ENCODE measurements at regions not wholly inside any gene's neighbourhood (a gene's known extent, or its start where the extent isn't known, plus 50 kb on each side); places are given as distances from the start of the nearest gene placed in this dataset.

DNA sequence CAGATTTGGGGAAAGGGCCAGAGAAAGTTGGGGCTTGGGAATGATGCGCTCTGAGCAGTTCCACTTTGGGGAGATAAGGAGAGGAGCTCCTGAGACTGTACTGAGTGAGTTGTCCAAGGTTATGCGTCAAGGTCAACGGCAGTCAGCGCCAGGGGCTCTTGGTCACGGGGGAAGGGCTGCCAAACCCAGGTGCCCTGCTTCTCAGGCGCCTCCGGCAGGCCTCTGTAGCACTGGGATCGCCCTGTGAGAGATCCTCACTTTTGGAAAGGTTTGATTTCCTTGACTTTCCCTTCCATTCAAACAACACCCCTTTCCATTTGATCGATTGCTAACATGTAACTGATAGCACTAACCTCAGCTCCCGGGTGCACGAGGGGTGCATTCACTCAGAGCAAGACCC lies 136.5 kb upstream of the SOX11 start:
- no TSS peak for BruUV-seq (replicated peaks)

DNA sequence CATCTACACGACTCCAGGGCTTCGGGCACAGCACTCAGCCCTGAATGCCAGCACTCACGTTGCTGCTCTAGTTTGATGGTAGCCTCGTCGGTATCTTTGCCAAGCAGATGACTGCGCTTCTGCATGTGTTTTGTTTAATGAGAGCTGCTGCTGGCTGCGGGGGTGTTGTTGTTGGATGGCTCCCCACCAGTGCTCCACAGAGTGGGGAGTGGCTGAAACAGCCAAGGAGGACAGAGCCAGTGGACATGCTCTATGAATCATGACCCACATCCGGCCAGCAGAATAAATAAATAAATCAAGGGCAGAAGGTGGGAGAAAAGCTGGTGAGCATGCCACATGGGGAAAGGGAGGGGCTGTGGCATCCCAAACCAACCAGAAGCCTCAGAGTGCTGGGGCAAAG lies 131.2 kb upstream of the SOX11 start:
- Histone ChIP-seq H3K4me3 (no peak overlapping the region), H3K9me3 (ENCODE audit: insufficient read depth, low read depth) (no peaks in the 10 kb centered on the region), H3K27me3 (ENCODE audit: insufficient read depth, low read depth) (peaks cover 10% of the 10 kb centered on the region; the same call in 1 of the 2 replicates), H3F3A (ENCODE audit: insufficient read depth, low read depth) (no peaks in the 10 kb centered on the region), H3K79me2 (ENCODE audit: low read depth) (no peaks in the 10 kb centered on the region), H3K9me2 (ENCODE audit: insufficient read depth) (no peaks in the 10 kb centered on the region), H3K36me3 (ENCODE audit: low read depth) (no peaks in the 10 kb centered on the region), H3K4me1 (replicated peaks; ENCODE audit: insufficient read depth) (no peaks in the 10 kb centered on the region), H4K20me1 (ENCODE audit: insufficient read depth) (no peaks in the 10 kb centered on the region), H3K4me2 (no peak overlapping the region), H2AFZ (no peak overlapping the region), H3K27ac (no peak overlapping the region)
- intact Hi-C loops (cut with micrococcal nuclease; ENCODE audit: unreplicated experiment) = no loop called here
- ChIA-PET CTCF (no interaction called here), POLR2A (ENCODE audit: unreplicated experiment) (no interaction called here)
- no peak for DNase-seq
- TF ChIP-seq, protein P1, sequence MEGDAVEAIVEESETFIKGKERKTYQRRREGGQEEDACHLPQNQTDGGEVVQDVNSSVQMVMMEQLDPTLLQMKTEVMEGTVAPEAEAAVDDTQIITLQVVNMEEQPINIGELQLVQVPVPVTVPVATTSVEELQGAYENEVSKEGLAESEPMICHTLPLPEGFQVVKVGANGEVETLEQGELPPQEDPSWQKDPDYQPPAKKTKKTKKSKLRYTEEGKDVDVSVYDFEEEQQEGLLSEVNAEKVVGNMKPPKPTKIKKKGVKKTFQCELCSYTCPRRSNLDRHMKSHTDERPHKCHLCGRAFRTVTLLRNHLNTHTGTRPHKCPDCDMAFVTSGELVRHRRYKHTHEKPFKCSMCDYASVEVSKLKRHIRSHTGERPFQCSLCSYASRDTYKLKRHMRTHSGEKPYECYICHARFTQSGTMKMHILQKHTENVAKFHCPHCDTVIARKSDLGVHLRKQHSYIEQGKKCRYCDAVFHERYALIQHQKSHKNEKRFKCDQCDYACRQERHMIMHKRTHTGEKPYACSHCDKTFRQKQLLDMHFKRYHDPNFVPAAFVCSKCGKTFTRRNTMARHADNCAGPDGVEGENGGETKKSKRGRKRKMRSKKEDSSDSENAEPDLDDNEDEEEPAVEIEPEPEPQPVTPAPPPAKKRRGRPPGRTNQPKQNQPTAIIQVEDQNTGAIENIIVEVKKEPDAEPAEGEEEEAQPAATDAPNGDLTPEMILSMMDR (conservative IDR thresholded peaks at IDR 0.05) = no peak
- no peak for TF ChIP-seq EZH2 (IDR thresholded peaks at IDR 0.05; ENCODE audit: low read depth)
- BruUV-seq (replicated peaks) = no TSS peak

More for the DNA sequence above, 136.5 kb upstream of the SOX11 start:
- Histone ChIP-seq H3K79me2 (ENCODE audit: low read depth) (no peaks in the 10 kb centered on the region), H3K4me1 (replicated peaks; ENCODE audit: insufficient read depth) (no peaks in the 10 kb centered on the region), H3F3A (ENCODE audit: insufficient read depth, low read depth) (no peaks in the 10 kb centered on the region), H3K27me3 (ENCODE audit: insufficient read depth, low read depth) (peaks cover 17% of the 10 kb centered on the region), H4K20me1 (ENCODE audit: insufficient read depth) (no peaks in the 10 kb centered on the region), H3K4me3 (no peak overlapping the region), H3K9me3 (ENCODE audit: insufficient read depth, low read depth) (no peaks in the 10 kb centered on the region), H2AFZ (no peak overlapping the region), H3K4me2 (no peak overlapping the region), H3K27ac (no peak overlapping the region), H3K9me2 (ENCODE audit: insufficient read depth) (no peaks in the 10 kb centered on the region), H3K36me3 (ENCODE audit: low read depth) (no peaks in the 10 kb centered on the region)
- intact Hi-C loops (cut with micrococcal nuclease; ENCODE audit: unreplicated experiment) = no loop called here
- ChIA-PET CTCF (no interaction called here), POLR2A (ENCODE audit: unreplicated experiment) (no interaction called here)
- no peak for DNase-seq
- TF ChIP-seq EZH2 (IDR thresholded peaks at IDR 0.05; ENCODE audit: low read depth) = no peak
- TF ChIP-seq, protein P1 (conservative IDR thresholded peaks at IDR 0.05) = no peak

DNA sequence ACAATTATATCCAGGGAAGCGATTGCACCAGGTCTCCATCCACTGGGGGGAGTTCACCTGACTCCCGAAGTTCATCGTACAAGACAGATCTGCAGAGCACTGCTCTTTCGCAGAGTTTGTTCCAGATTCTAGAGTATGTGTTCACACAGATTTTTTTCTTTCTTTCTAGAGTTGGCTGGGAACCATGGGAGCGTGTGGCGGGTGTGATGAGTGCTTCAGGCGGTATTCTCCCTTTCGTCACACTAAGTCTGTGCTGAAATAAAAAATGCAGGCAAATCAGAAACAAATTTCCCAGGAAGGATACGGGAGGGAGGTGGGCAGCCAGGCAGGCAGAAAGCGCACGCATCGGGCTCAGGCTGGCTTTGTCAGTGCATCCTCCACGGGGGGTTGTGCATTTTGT lies 129.8 kb upstream of the SOX11 start:
- TF ChIP-seq EZH2 (IDR thresholded peaks at IDR 0.05; ENCODE audit: low read depth) = no peak
- TF ChIP-seq, protein P1 (conservative IDR thresholded peaks at IDR 0.05) = no peak
- H4K20me1 ChIP-seq (ENCODE audit: insufficient read depth) = no peaks in the 10 kb centered on the region

More for the DNA sequence above, 129.8 kb upstream of the SOX11 start:
- H3K4me2 ChIP-seq = no peak overlapping the region
- no peak overlapping the region for H2AFZ ChIP-seq
- intact Hi-C loops (cut with micrococcal nuclease; ENCODE audit: unreplicated experiment) = no loop called here
- H3K79me2 ChIP-seq (ENCODE audit: low read depth) = no peaks in the 10 kb centered on the region
- H3F3A ChIP-seq (ENCODE audit: insufficient read depth, low read depth) = no peaks in the 10 kb centered on the region
- H3K4me1 ChIP-seq (replicated peaks; ENCODE audit: insufficient read depth) = no peaks in the 10 kb centered on the region
- no peaks in the 10 kb centered on the region for H3K36me3 ChIP-seq (ENCODE audit: low read depth)
- H3K27ac ChIP-seq = no peak overlapping the region
- DNase-seq = no peak
- no TSS peak for BruUV-seq (replicated peaks)
- no peaks in the 10 kb centered on the region for H3K9me2 ChIP-seq (ENCODE audit: insufficient read depth)
- POLR2A ChIA-PET (ENCODE audit: unreplicated experiment) = no interaction called here
- H3K4me3 ChIP-seq = no peak overlapping the region
- CTCF ChIA-PET = no interaction called here
- H3K27me3 ChIP-seq (ENCODE audit: insufficient read depth, low read depth) = 0 out of 2 replicates have a peak, but pooled peaks cover 7% of the 10 kb centered on the region
- H3K9me3 ChIP-seq (ENCODE audit: insufficient read depth, low read depth) = no peaks in the 10 kb centered on the region
